ENCODE measurements at regions not wholly inside any gene's neighbourhood (a gene's known extent, or its start where the extent isn't known, plus 50 kb on each side); places are given as distances from the start of the nearest gene placed in this dataset.

GRCh38 chr7:50251765-50252164 is 52.8 kb upstream of the IKZF1 start:
- TF ChIP-seq, protein P1, sequence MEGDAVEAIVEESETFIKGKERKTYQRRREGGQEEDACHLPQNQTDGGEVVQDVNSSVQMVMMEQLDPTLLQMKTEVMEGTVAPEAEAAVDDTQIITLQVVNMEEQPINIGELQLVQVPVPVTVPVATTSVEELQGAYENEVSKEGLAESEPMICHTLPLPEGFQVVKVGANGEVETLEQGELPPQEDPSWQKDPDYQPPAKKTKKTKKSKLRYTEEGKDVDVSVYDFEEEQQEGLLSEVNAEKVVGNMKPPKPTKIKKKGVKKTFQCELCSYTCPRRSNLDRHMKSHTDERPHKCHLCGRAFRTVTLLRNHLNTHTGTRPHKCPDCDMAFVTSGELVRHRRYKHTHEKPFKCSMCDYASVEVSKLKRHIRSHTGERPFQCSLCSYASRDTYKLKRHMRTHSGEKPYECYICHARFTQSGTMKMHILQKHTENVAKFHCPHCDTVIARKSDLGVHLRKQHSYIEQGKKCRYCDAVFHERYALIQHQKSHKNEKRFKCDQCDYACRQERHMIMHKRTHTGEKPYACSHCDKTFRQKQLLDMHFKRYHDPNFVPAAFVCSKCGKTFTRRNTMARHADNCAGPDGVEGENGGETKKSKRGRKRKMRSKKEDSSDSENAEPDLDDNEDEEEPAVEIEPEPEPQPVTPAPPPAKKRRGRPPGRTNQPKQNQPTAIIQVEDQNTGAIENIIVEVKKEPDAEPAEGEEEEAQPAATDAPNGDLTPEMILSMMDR (IDR thresholded peaks at IDR 0.05; ENCODE audit: low read depth, low read length): no peak
- TF ChIP-seq EZH2phosphoT487 (IDR thresholded peaks at IDR 0.05; ENCODE audit: low read depth): no peak

Data from OCI-LY3 (cell line).